GM18868 (cell line): ENCODE measurements at regions not wholly inside any gene's neighbourhood (a gene's known extent, or its start where the extent isn't known, plus 50 kb on each side); places are given as distances from the start of the nearest gene placed in this dataset.
A peak's percentile ranks its signal among the peaks of the same experiment; 100 is the strongest.

ENCODE experiments used
- ATAC-seq: cut with Tn5 transposase; IDR thresholded peaks from one replicate; pipeline ENCODE4 v1.9.1; 2021; ENCODE audit warnings: mild to moderate bottlenecking, moderate library complexity; ENCODE audit not compliant: unreplicated experiment

GRCh38 chr1:72693899-72694298 lies 411.6 kb upstream of the NEGR1 start:
- ATAC-seq, result no peak

- no peak for ATAC-seq
Measured at GRCh38 chr1:72693376-72693775, 411.0 kb upstream of the NEGR1 start.

- no peak for ATAC-seq
Measured at GRCh38 chr1:72690871-72691270, 408.5 kb upstream of the NEGR1 start.

GRCh38 chr1:72678683-72679082 lies 396.3 kb upstream of the NEGR1 start:
- no peak for ATAC-seq

GRCh38 chr1:72670902-72671301 lies 388.6 kb upstream of the NEGR1 start:
- ATAC-seq, result no peak

GRCh38 chr1:72662918-72663317 lies 380.6 kb upstream of the NEGR1 start:
- ATAC-seq, result no peak

GRCh38 chr1:72650843-72651435 lies 368.6 kb upstream of the NEGR1 start:
- ATAC-seq, result no peak

- ATAC-seq, result no peak
Measured at GRCh38 chr1:72649991-72650390, 367.7 kb upstream of the NEGR1 start.

- no peak for ATAC-seq
Measured at GRCh38 chr1:72649211-72649888, 367.0 kb upstream of the NEGR1 start.

- no peak for ATAC-seq
Measured at GRCh38 chr1:72648465-72648864, 366.1 kb upstream of the NEGR1 start.

- ATAC-seq, result no peak
Measured at GRCh38 chr1:72643142-72643541, 360.8 kb upstream of the NEGR1 start.

- ATAC-seq, result no peak
Measured at GRCh38 chr1:72637593-72637992, 355.3 kb upstream of the NEGR1 start.

- no peak for ATAC-seq
Measured at GRCh38 chr1:72636631-72637030, 354.3 kb upstream of the NEGR1 start.

- ATAC-seq, result no peak
Measured at GRCh38 chr1:72635719-72636118, 353.4 kb upstream of the NEGR1 start.

GRCh38 chr1:72634946-72635345 lies 352.6 kb upstream of the NEGR1 start:
- ATAC-seq, result no peak

- ATAC-seq, result no peak
Measured at GRCh38 chr1:72631449-72631848, 349.1 kb upstream of the NEGR1 start.

GRCh38 chr1:72623299-72623708 lies 341.0 kb upstream of the NEGR1 start:
- peak; percentile 94 for ATAC-seq

- no peak for ATAC-seq
Measured at GRCh38 chr1:72620453-72620852, 338.1 kb upstream of the NEGR1 start.

GRCh38 chr1:72606216-72606810 lies 324.0 kb upstream of the NEGR1 start:
- ATAC-seq, result no peak

GRCh38 chr1:72601035-72601674 lies 318.8 kb upstream of the NEGR1 start:
- no peak for ATAC-seq

- no peak for ATAC-seq
Measured at GRCh38 chr1:72586023-72586685, 303.8 kb upstream of the NEGR1 start.
